ENCODE measurements at regions not wholly inside any gene's neighbourhood (a gene's known extent, or its start where the extent isn't known, plus 50 kb on each side); places are given as distances from the start of the nearest gene placed in this dataset.
A peak's percentile ranks its signal among the peaks of the same experiment; 100 is the strongest.

- no peaks in the 10 kb centered on the region for H3K4me1 Mint-ChIP-seq
Observed at GRCh38 chr6:1516742-1517520, 92.8 kb upstream of the FOXC1 start.

GRCh38 chr6:1518855-1519254 is 90.9 kb upstream of the FOXC1 start:
- no peak overlapping the region for H3K27ac Mint-ChIP-seq
- H3K4me1 Mint-ChIP-seq, result no peaks in the 10 kb centered on the region
- H3K36me3 Mint-ChIP-seq, result no peaks in the 10 kb centered on the region
- DNase-seq, result no peak
- H3K27me3 Mint-ChIP-seq, result peaks cover 9% of the 10 kb centered on the region
- no peaks in the 10 kb centered on the region for H3K9me3 Mint-ChIP-seq
- no peak overlapping the region for H3K4me3 Mint-ChIP-seq

More at GRCh38 chr6:1516742-1517520, 92.8 kb upstream of the FOXC1 start:
- Mint-ChIP-seq H3K4me3 (no peak overlapping the region), H3K27me3 (no peaks in the 10 kb centered on the region), H3K27ac (no peak overlapping the region), H3K9me3 (no peaks in the 10 kb centered on the region), H3K36me3 (no peaks in the 10 kb centered on the region)
- no peak for DNase-seq

GRCh38 chr6:1519597-1519996 is 90.1 kb upstream of the FOXC1 start:
- Mint-ChIP-seq H3K9me3 (no peaks in the 10 kb centered on the region), H3K4me1 (peaks cover 5% of the 10 kb centered on the region), H3K27me3 (peaks cover 14% of the 10 kb centered on the region), H3K36me3 (peaks cover 2% of the 10 kb centered on the region), H3K4me3 (no peak overlapping the region), H3K27ac (no peak overlapping the region)
- DNase-seq, result no peak

GRCh38 chr6:1522779-1523178 is 86.9 kb upstream of the FOXC1 start:
- no peak for DNase-seq
- H3K27me3 Mint-ChIP-seq, result peaks cover 14% of the 10 kb centered on the region

GRCh38 chr6:1524040-1524480 is 85.7 kb upstream of the FOXC1 start:
- peaks cover 2% of the 10 kb centered on the region for H3K36me3 Mint-ChIP-seq
- peaks cover 17% of the 10 kb centered on the region for H3K4me1 Mint-ChIP-seq
- DNase-seq, result peak; percentile 77
- no peaks in the 10 kb centered on the region for H3K9me3 Mint-ChIP-seq
- H3K4me3 Mint-ChIP-seq, result peak overlapping the region; percentile 50
- peak overlapping the region; percentile 36 for H3K27ac Mint-ChIP-seq
- peaks cover 14% of the 10 kb centered on the region for H3K27me3 Mint-ChIP-seq

More at GRCh38 chr6:1522779-1523178, 86.9 kb upstream of the FOXC1 start:
- H3K9me3 Mint-ChIP-seq, result no peaks in the 10 kb centered on the region
- peaks cover 15% of the 10 kb centered on the region for H3K4me1 Mint-ChIP-seq
- no peak overlapping the region for H3K27ac Mint-ChIP-seq
- H3K36me3 Mint-ChIP-seq, result peaks cover 2% of the 10 kb centered on the region
- no peak overlapping the region for H3K4me3 Mint-ChIP-seq

- peaks cover 2% of the 10 kb centered on the region for H3K36me3 Mint-ChIP-seq
- H3K4me3 Mint-ChIP-seq, result no peak overlapping the region
- peaks cover 17% of the 10 kb centered on the region for H3K4me1 Mint-ChIP-seq
- no peak overlapping the region for H3K27ac Mint-ChIP-seq
- DNase-seq, result no peak
- no peaks in the 10 kb centered on the region for H3K9me3 Mint-ChIP-seq
- peaks cover 14% of the 10 kb centered on the region for H3K27me3 Mint-ChIP-seq
Observed at GRCh38 chr6:1525364-1526038, 84.2 kb upstream of the FOXC1 start.

GRCh38 chr6:1526398-1527072 is 83.2 kb upstream of the FOXC1 start:
- Mint-ChIP-seq H3K4me1 (peaks cover 17% of the 10 kb centered on the region), H3K27ac (no peak overlapping the region), H3K36me3 (peaks cover 2% of the 10 kb centered on the region), H3K27me3 (peaks cover 14% of the 10 kb centered on the region), H3K4me3 (no peak overlapping the region), H3K9me3 (no peaks in the 10 kb centered on the region)
- DNase-seq, result no peak

GRCh38 chr6:1527073-1527457 is 82.7 kb upstream of the FOXC1 start:
- Mint-ChIP-seq H3K27me3 (peaks cover 14% of the 10 kb centered on the region), H3K27ac (no peak overlapping the region), H3K36me3 (peaks cover 2% of the 10 kb centered on the region), H3K9me3 (no peaks in the 10 kb centered on the region), H3K4me1 (peaks cover 17% of the 10 kb centered on the region), H3K4me3 (no peak overlapping the region)
- DNase-seq, result peak; percentile 16

GRCh38 chr6:1535295-1535694 is 74.4 kb upstream of the FOXC1 start:
- H3K9me3 Mint-ChIP-seq, result no peaks in the 10 kb centered on the region
- no peaks in the 10 kb centered on the region for H3K27me3 Mint-ChIP-seq
- no peak overlapping the region for H3K4me3 Mint-ChIP-seq
- DNase-seq, result no peak
- peaks cover 5% of the 10 kb centered on the region for H3K4me1 Mint-ChIP-seq
- H3K27ac Mint-ChIP-seq, result no peak overlapping the region
- H3K36me3 Mint-ChIP-seq, result no peaks in the 10 kb centered on the region

GRCh38 chr6:1536526-1537429 is 72.9 kb upstream of the FOXC1 start:
- no peaks in the 10 kb centered on the region for H3K36me3 Mint-ChIP-seq
- H3K27me3 Mint-ChIP-seq, result no peaks in the 10 kb centered on the region
- no peak overlapping the region for H3K27ac Mint-ChIP-seq
- no peaks in the 10 kb centered on the region for H3K9me3 Mint-ChIP-seq
- no peak overlapping the region for H3K4me3 Mint-ChIP-seq
- DNase-seq, result no peak
- peaks cover 5% of the 10 kb centered on the region for H3K4me1 Mint-ChIP-seq

GRCh38 chr6:1538369-1538768 is 71.3 kb upstream of the FOXC1 start:
- Mint-ChIP-seq H3K9me3 (peaks cover under 1% of the 10 kb centered on the region), H3K4me1 (peaks cover 5% of the 10 kb centered on the region), H3K4me3 (no peak overlapping the region), H3K27ac (no peak overlapping the region), H3K27me3 (no peaks in the 10 kb centered on the region), H3K36me3 (peaks cover 2% of the 10 kb centered on the region)
- no peak for DNase-seq

GRCh38 chr6:1538810-1539478 is 70.8 kb upstream of the FOXC1 start:
- no peak for DNase-seq
- Mint-ChIP-seq H3K4me1 (peaks cover 5% of the 10 kb centered on the region), H3K36me3 (peaks cover 2% of the 10 kb centered on the region), H3K9me3 (peaks cover 2% of the 10 kb centered on the region), H3K27me3 (no peaks in the 10 kb centered on the region), H3K4me3 (no peak overlapping the region), H3K27ac (no peak overlapping the region)

- H3K9me3 Mint-ChIP-seq, result peaks cover 2% of the 10 kb centered on the region
- no peaks in the 10 kb centered on the region for H3K4me1 Mint-ChIP-seq
- H3K36me3 Mint-ChIP-seq, result peaks cover 2% of the 10 kb centered on the region
- no peak for DNase-seq
- no peak overlapping the region for H3K27ac Mint-ChIP-seq
- no peaks in the 10 kb centered on the region for H3K27me3 Mint-ChIP-seq
- no peak overlapping the region for H3K4me3 Mint-ChIP-seq
Observed at GRCh38 chr6:1540864-1541521, 68.7 kb upstream of the FOXC1 start.

GRCh38 chr6:1542335-1542734 is 67.4 kb upstream of the FOXC1 start:
- Mint-ChIP-seq H3K27ac (no peak overlapping the region), H3K4me1 (no peaks in the 10 kb centered on the region), H3K9me3 (peaks cover 2% of the 10 kb centered on the region), H3K4me3 (no peak overlapping the region), H3K27me3 (no peaks in the 10 kb centered on the region), H3K36me3 (peaks cover 2% of the 10 kb centered on the region)
- no peak for DNase-seq
